ENCODE measurements at regions not wholly inside any gene's neighbourhood (a gene's known extent, or its start where the extent isn't known, plus 50 kb on each side); places are given as distances from the start of the nearest gene placed in this dataset.
A peak's percentile ranks its signal among the peaks of the same experiment; 100 is the strongest.

DNA sequence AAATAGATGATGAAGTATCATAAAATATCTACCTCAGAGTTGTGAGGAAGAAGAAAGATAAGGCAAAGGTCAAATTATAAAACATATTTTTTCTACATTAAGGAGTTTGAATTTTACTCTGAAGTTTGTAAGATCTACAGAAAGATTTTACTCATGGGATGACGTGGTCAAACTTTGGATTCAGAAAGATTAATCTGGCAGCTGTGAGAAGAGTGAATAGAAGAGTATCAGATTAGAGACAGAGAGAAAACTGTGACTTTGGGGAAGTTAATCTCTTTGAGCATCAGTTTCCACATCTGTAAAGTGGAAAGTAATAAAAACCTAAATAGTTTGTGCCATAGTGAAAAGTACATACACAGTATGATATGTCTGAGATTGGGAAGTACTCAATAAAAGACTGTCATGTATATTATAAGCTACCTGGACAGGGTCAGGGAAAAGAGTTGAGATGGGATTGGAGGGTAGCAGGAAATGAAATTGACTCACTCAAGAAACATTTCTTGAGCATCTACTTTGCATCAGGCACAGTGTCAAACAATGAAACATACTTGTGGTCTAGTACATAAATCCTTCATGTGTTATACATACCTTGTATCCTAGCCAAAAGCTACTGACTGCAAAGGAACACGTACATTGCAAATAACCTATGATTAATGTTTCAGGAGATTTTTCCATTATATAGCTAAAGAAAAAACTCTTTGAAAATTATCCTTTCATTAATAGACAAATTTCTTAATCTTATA lies 222.1 kb downstream of the TMEM200A start:
- DNase-seq (ENCODE audit: extremely low read depth, low read depth) = no peak
- TF ChIP-seq, protein P1, sequence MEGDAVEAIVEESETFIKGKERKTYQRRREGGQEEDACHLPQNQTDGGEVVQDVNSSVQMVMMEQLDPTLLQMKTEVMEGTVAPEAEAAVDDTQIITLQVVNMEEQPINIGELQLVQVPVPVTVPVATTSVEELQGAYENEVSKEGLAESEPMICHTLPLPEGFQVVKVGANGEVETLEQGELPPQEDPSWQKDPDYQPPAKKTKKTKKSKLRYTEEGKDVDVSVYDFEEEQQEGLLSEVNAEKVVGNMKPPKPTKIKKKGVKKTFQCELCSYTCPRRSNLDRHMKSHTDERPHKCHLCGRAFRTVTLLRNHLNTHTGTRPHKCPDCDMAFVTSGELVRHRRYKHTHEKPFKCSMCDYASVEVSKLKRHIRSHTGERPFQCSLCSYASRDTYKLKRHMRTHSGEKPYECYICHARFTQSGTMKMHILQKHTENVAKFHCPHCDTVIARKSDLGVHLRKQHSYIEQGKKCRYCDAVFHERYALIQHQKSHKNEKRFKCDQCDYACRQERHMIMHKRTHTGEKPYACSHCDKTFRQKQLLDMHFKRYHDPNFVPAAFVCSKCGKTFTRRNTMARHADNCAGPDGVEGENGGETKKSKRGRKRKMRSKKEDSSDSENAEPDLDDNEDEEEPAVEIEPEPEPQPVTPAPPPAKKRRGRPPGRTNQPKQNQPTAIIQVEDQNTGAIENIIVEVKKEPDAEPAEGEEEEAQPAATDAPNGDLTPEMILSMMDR (IDR thresholded peaks at IDR 0.05; ENCODE audit: low read depth, low read length) = no peak

DNA sequence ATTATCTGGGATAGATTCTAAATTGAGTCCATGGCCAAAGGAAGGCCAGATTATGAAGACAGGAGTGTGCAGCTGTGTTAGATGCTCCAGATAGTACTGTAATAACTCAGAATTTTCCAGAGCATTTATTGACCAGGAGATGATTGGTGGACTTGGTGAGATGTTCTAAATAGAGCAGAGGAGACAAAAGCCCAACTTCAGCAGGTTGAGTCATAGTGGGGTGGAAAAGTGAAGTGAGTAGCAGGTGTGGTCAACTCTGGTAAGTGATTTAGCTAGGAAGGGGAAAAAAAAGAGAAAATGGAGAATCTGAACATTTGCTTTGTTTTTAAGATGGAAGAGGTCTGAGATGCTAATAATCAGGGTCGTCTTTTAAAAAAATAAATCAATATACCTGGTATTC lies 227.4 kb downstream of the TMEM200A start:
- TF ChIP-seq, protein P1 (IDR thresholded peaks at IDR 0.05; ENCODE audit: low read depth, low read length) = no peak

DNA sequence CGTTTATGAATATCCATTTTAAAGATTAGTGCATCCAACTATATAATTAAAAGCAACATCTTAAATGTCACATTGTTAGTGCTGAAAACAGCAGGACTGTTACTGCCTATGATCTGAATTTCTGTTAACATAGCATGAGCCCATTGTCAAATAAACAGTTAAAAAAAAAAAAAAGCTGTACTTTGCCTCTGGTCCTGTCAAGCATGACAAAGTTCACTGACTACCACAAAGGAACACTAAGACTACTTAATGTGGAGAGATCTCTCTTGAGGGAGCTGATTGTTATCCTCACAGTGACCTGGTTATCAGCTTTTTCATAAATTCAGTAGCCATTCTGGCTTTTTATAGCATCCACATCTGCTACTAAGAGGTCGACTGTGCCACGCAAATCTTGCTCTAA lies 228.1 kb downstream of the TMEM200A start:
- TF ChIP-seq, protein P1 (IDR thresholded peaks at IDR 0.05; ENCODE audit: low read depth, low read length) = no peak
- no peak for DNase-seq (ENCODE audit: extremely low read depth, low read depth)

More for the DNA sequence above, 227.4 kb downstream of the TMEM200A start:
- no peak for DNase-seq (ENCODE audit: extremely low read depth, low read depth)

DNA sequence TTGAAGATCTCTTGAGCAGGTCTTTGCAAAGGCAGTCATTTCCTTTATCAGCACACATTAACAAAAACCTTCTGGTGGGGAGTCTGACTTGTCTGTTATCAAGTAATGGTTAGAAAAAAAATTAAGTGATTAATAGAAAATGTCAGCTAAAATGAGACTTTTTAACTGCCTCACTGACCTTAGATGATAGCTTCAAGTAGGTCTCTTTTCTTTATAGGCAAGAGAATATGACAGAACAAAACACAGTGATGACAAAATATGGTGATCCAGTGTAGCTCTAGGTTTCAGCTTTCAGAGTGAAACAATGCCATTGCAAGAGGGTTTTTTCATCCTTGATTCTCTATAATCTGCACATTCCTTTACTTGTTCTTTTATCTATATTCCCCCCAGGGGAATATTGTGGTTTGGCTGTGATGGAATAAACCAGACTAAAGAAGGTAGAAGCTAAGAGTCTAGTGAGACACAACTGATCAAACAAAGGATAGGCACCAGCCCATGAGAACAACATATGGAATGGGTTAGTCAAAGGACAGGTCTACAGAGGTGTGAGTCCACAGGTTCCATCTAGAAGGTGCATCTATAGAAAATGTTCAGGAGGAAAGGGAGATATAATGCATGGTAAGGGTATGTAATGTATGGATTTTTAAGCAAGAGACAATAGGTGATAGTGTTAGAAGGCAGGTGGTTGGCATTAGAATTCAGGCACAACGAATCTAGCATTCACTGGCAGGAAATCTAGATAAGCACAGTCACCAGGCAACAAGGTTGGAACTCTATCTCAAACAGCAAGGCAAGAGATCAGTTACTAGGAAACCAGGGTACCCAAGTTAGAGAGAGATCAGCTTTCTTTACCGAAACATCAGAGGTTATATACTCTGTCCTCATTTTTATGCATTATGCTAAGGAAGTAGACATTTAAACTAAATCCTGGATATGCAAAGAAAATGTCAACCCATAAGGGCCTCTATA lies 228.9 kb upstream of the SMLR1 start:
- no peak for DNase-seq (ENCODE audit: extremely low read depth, low read depth)
- TF ChIP-seq, protein P1 (IDR thresholded peaks at IDR 0.05; ENCODE audit: low read depth, low read length) = no peak

DNA sequence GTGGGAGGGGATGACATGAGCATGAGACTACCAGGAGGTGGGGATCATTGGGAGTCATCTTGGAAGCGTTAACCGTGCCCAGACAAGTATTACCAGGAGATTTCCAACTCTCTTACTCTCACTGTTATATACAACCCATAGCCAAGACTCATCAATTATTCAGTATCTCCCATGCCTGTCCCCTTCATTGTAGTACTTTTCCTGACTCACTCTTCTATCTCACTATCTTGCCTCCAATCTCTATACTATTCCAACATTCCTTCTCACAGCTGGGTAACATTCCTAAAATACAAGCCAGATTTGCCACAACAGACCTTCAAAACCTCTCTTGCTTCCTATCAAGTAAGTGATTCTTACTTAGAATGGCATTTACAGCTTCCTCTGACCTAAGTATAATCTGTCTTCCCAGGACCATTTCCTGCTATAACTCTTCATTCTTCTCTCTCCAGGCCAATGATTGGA lies 226.3 kb upstream of the SMLR1 start:
- DNase-seq (ENCODE audit: extremely low read depth, low read depth) = no peak
- TF ChIP-seq, protein P1 (IDR thresholded peaks at IDR 0.05; ENCODE audit: low read depth, low read length) = no peak

DNA sequence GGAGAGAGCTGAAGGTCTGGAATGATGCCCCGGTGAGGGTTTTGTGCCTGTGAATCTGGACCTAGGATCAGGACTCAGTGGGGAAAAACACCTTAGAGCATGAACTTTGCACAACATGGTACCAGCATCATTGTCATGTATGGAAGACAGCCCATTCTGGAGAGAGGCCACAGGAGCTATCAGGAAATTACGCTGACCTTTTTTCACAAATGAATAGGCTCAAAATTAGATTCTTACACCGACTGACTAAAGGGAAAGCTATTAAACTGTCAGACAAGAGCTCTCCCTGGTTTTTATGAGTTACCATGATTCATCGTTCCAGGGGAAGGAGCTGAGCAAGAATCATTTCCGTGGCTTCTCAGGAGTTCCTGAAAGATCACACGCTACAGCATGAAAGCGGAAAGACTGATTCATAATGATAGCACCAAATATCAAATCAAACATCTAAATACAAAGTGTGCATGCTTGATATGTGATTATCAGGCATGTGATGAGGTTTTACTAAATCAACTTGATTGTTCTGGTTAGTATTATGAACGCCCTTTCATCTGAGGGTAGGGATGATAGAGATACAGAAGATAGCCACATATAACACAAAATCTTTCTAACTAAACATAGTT lies 224.9 kb upstream of the SMLR1 start:
- DNase-seq (ENCODE audit: extremely low read depth, low read depth) = peak; percentile 73
- TF ChIP-seq, protein P1 (IDR thresholded peaks at IDR 0.05; ENCODE audit: low read depth, low read length) = no peak
